Hematopoietic multipotent progenitor cell treated with erythropoietin and hydrocortisone succinate and interleukin-3 and kit ligand, for 17 days (in vitro differentiated cells): ENCODE measurements at regions not wholly inside any gene's neighbourhood (a gene's known extent, or its start where the extent isn't known, plus 50 kb on each side); places are given as distances from the start of the nearest gene placed in this dataset.

Experiments
- DNase-seq: peaks from one replicate; pipeline ENCODE4 v3.0.0-alpha.2; 2015; ENCODE audit warnings: low spot score

DNA sequence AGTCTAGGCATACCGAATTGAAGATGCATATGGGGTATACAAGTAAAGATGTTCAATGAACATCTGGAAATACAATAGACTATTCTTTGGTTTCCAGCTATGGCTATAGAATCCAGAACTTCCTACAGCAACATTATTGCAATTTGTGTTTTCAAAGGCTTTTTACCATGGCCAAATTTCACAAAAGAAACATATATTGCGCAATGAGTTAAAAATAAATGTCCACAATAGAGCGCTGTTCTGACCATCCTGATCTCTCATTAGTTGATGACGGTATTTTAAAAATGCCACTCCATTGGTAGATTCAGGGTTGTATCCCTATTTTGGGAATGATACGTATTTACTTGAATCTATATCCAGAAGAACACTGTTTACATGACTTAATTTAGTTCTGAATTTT is 139.2 kb downstream of the LINC00632 start:
- DNase-seq, result no peak

DNA sequence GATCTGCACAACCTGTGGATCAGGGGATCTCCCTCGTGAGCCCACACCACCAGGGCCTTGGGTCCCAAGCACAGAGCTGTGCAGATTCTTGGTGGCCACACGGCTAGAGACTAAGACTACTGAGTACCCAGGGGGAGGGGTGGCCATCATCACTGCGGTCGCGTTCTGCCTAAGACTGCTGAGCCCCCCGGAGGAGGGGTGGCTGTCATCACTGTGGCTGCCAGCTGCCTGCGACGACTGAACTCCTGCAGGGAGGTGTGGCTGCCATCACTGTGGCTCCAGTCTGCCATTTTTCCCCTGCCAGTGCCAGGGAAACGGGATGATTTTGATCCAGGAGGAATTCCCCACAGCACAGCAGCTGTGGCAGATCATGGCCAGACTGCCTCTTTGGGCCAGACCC is 141.7 kb upstream of the SPANXB1 start:
- no peak for DNase-seq

DNA sequence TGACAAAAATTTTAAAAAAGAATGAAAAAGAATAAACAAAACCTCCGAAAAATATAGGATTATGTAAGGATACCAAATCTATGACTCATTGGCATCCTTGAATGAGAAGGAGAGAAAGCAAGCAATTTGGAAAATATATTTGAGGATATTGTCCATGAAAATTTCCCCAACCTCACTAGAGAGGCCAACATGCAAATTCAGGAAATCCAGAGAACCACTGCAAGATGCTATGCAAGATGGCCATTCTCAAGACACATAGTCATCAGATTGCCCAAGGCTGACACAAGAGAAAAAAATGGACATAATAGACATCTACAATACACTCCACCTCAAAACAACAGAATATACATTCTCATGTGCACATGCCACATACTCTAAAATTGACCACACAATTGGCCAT is 135.9 kb upstream of the SPANXB1 start:
- no peak for DNase-seq

DNA sequence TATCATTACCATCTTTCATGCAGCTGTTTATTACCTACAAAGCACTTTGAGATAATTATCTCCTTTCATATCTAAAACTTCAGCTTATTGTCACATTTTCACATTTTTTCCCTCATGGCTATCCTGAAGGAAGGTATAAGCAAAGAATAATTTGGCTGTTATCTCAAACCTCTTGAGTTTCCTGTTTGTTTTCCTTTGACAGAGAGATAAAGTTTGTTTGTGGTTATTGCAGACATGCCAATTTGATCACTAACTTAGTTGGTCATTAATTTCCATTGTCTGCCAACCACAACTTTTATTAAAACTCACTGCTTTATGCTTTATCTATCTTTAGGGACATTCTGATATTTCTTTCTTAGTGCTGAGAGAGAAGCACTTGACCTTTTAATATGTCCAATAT is 89.8 kb upstream of the SPANXB1 start:
- no peak for DNase-seq

DNA sequence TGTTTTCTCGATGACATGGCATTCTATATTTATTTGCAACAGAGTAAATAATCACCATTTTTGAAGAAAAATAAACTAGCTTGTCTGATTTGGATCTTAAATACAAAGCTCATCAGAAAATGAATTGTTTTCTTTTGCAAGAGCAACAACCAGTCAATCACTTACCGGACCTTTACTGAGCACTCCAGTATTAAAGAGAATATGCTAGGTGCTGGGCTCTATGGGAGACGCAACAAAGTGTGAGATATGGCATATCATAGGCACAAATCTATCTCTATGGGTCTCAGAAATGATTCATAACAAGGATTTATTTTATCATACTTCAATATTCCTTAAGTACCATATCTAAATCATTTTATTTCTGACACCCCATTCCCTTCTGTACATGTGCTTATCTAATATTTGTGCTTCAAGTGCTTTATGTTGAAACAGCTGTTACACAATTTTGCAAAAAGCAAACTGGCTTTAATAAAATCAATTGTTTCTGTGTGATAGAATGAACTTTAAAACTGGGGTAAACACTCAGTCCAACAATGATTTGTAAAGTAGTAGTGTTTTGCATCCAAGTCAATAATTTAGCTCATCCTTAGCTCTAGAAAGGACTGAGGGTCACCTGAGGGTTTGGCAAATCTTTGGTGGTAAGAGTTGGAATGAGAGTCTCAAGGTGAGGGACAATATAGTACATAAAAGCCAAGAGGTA is 88.4 kb upstream of the SPANXB1 start:
- DNase-seq, result no peak

DNA sequence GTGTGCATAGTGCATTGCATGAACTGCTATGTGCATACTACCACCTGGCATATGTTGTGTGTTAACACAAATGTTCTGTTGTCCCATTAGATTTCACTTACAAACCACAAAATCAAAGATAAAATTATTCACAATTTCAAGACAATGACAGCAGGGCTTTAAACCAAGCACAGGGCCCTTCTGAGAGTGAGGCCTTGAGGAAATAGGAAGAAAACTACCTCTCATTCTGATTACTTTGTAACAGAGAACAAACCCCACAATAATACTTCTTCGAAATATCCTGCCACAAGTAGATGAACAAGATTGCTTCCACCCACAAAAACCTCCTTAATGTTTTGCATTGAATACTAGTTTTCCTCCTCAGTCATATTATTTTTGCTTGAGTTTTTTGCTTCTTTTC is 85.5 kb upstream of the SPANXB1 start:
- DNase-seq, result no peak

DNA sequence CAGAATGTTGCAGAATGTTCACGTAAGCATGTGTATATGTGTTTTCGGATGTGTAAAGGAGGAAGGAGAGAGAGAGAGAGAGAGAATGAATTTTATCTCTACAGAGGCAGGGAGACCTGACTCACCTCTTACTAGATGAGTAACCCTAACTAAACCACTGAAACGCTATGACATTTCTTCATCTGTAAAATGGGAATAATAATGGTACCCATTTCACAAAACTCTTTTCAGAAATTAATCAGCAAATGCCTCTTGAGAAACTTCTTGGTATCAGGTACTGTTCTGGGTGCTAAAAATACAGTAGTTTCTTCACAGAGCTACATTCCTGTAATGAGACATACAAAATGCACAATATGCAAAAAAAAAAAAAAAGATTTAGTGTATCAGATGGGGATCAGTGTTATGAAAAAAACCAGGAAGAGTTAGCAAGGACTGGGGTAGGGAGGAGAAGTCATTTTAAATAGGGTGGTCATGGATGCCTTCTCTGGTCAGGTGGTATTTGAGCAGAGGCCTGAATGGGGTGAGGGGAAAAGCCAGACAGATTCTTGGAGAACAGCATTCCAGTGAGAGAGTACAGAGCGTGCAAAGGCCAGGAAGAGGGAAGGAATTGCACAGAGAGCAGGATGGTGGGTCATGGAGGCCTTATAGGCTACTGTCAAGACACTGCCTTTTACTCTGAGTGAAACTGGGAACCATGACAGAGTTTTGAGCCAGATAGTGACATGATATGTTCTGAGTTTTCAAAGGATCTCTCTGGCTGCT is 84.9 kb upstream of the SPANXB1 start:
- DNase-seq, result no peak

DNA sequence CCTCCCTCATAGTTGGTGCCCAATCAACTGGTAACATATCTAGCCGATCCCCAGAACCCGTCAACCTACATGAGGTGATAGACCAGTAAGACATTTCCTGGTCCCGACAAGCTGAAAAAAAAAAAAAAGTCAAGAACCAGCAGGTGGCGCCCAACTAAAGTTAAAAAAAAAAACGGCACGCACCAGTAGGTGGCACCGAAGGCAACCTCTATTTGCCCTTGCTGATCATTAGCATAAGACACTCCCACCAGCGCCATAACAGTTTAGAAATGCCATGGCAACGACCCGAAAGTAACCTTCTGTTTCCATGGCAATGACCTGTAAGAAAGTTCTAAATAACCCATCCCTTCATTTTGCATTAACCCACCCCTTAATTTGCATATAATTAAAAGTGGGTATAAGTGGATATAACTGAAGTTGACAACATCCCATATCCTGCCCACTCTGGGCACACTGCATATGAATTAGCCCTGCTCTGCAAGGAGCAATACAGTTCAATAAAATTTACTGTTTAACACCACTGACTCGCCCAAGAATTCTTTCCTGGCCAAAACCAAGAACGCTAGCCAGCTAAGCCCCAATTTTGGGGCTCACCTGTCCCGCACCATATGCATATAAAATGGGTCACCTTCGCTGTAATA is 83.9 kb upstream of the SPANXB1 start:
- DNase-seq, result peak; percentile 5

DNA sequence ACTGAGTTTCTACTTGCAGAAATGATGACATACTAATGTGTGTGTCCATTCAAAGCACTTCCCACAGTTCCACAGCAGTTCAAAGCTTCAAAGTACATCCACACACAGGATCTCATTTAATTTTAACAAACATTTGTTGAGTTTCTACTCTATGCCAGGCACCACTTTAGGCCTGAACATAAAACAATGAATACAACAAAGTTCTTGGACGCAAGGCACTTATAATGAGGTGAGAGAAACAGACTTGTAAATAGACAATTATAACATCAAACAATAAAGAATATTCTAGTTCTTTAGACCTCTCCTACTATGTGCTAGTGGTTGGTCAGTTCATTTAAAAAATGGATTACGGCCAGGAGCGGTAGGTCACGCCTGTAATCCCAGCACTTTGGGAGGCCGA is 82.0 kb upstream of the SPANXB1 start:
- DNase-seq, result no peak

DNA sequence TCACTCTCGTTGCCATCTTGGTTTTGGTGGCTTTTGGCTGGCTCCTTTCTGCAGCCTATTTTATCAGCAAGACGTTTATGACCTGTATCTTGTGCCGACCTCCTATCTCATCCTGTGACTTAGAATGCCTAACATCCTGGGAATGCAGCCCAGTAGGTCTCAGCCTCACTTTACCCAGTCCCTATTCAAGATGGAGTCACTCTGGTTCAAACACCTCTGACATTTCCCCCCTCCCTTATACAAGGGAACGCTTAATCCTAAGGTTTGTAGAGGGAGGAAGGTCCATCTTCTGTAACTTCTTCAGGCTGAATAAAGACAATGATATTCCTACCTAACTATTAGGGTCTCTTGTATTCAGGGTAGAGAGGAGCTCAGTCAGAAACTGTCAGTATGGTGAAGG is 79.3 kb upstream of the SPANXB1 start:
- DNase-seq, result no peak

DNA sequence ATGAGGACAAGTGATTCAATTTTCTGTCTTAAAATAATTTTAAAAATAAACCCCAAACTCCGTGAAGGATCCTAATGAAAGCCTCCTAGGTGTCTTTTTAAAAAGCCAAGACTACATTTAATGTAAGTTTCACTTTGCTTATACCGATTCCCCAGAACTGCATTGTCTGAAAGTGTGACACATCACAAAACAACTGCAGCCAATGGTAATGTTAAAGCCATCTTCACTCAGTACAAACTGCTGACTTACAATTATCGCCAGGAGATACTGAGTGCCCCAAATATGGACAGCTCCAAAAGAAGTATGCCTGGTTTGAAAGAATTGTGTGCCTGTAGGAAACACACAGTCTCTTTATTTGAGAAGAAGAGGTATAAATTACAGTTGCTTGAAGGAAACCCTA is 73.7 kb upstream of the SPANXB1 start:
- no peak for DNase-seq

DNA sequence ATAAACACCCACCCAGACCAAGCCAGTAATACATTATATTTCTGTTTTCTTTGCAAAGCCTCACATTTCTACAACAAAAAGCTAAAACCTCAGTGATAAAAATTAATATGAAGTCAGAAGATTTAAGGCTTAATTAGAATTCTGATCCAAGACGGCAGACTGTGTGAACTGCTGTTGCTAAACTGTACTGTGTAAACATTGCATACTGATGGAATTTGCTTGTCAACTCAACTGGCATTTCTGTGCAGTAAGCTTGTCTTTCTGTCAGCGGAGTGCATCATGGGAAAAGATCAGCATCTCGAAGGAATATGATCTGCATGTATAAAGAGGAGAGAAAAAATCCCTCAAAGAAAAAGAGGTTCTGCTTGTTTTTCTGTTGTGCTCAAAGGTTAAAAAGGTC is 69.4 kb upstream of the SPANXB1 start:
- no peak for DNase-seq

DNA sequence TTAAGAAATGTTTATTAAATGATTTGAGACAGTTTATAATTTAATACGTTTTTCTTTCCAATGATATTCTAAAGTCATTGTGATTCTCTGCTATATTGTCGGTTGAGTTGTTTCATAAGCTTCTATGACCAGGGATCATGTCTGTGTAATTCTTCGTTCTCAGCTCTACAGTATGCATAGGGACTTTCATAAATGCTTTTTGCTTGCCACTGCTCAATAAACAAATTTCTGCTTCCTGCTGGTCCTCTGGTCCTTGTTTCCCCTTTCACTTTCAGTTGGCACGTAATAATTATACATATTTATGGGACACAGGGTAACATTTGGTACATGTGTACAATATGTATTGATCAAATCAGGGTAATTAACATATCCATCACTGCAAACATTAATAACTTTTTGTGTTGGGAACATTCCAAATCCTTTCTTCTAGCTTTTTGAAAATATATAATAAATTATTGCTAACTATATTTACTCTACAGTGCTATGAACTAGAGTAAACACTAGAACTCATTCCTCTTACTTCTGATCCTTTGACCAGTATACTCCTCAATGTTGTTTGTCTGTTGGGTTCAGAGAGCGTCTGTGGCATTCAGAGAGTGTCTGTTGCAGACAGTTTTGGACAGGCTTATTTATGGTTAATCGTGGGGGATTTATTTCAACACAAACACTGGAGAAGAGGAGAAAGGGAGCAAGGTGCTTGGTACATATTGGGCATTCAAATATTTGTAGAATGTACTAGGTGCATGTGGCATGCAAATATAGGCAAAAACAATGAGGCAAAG is 68.3 kb upstream of the SPANXB1 start:
- no peak for DNase-seq

DNA sequence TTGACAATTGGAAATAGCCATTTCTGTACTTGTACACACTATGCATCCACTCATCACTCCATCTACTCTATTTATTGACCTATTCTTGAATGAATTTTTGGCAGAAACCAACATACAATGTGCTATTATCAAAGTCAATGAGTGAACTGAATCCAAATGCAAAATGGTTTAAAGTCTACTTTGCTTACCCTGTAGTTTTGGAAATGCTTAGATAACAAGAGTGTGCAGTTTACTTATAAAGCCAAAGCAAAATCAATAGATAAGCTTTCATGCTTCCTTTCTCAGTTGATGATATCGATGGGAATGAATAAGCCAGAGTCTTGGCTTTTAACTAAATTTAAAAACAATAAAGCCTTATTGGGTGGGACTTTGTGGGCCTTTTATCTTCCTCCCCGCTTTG is 58.9 kb upstream of the SPANXB1 start:
- no peak for DNase-seq

DNA sequence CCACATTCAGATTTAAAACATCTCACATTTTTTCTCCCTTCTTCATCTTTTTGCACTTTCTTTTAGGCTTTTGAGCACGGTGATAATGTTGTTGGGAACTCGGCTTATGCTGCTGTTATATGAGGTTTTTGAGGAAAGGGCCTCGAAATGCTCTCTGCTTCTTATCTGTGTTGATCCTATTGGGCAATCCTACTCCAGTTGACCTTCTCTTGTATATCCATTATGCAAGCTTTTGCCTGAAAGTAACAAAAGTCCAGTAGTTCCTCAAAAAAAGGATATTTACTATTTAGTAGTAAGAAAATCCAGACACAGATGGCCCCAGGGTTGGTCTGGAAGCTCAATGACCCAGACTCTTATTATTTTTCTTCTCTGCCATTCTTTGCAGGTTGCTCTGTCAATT is 57.7 kb upstream of the SPANXB1 start:
- DNase-seq, result no peak

DNA sequence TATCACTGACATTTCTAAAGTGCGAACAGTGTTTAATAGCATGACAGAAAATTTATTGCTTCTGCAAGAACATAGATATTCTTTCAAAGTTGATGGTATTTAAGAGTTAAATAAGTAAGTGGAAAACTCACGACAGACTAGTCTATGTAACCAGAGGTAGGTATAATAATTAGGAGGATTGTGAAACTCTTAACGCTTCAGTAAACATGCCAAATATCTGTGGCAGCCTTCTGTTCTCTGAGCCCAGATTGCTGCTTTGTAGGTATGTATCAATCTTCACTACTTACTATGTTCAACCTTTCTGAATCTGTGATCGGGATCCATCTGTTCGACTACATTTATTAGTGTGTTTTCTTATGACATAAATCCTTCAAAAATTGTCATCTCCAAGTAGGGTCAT is 53.6 kb upstream of the SPANXB1 start:
- no peak for DNase-seq

DNA sequence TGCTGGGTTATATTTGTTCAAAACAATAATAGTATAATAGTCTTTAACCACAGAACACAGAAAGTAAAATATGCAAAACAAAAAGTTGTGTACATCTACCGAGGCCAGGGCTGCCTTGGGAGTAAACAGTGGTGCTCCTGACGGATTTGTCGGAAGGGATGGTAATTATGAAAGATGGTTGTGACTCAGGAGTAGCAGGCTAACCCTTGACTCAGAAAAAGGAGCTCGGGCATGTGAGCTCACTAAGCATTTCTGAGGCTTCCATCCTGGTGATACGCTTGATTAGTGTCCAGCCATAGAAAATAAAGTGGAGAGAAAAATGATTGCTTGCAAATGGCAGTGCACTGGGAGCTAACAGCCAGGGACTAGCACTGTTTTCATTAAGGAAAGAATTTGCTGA is 53.2 kb upstream of the SPANXB1 start:
- no peak for DNase-seq
